ENCODE measurements at regions not wholly inside any gene's neighbourhood (a gene's known extent, or its start where the extent isn't known, plus 50 kb on each side); places are given as distances from the start of the nearest gene placed in this dataset.
A peak's percentile ranks its signal among the peaks of the same experiment; 100 is the strongest.

GRCh38 chr4:162707962-162708361, 458.7 kb downstream of the NAF1 start:
- peaks cover 0 to 3% (median 0%) of the 10 kb centered on the region in 5 donors for H3K4me1 ChIP-seq (ENCODE audit: control insufficient read depth in 5 of 5, insufficient read depth in 5 of 5, low read length in 5 of 5)
- H3K36me3 ChIP-seq (ENCODE audit: control insufficient read depth in 4 of 4, insufficient read depth in 4 of 4, low read length in 4 of 4): no peaks in the 10 kb centered on the region
- TF ChIP-seq, protein P1, sequence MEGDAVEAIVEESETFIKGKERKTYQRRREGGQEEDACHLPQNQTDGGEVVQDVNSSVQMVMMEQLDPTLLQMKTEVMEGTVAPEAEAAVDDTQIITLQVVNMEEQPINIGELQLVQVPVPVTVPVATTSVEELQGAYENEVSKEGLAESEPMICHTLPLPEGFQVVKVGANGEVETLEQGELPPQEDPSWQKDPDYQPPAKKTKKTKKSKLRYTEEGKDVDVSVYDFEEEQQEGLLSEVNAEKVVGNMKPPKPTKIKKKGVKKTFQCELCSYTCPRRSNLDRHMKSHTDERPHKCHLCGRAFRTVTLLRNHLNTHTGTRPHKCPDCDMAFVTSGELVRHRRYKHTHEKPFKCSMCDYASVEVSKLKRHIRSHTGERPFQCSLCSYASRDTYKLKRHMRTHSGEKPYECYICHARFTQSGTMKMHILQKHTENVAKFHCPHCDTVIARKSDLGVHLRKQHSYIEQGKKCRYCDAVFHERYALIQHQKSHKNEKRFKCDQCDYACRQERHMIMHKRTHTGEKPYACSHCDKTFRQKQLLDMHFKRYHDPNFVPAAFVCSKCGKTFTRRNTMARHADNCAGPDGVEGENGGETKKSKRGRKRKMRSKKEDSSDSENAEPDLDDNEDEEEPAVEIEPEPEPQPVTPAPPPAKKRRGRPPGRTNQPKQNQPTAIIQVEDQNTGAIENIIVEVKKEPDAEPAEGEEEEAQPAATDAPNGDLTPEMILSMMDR (IDR thresholded peaks at IDR 0.05; ENCODE audit: control extremely low read depth, extremely low read depth): no peak
- no peak overlapping the region for H3K27ac ChIP-seq (ENCODE audit: low read depth in 1 of 2, low read length in 1 of 2)
- DNase-seq: no peak
- H3K9me3 ChIP-seq (ENCODE audit: control insufficient read depth in 4 of 4, insufficient read depth in 3 of 4, low read length in 3 of 4): no peaks in the 10 kb centered on the region
- H3K27me3 ChIP-seq (ENCODE audit: control insufficient read depth in 3 of 3, insufficient read depth in 3 of 3, low read length in 2 of 3): no peaks in the 10 kb centered on the region
- H3K4me3 ChIP-seq: no peak overlapping the region
- no peak overlapping the region for H3K9ac ChIP-seq (ENCODE audit: insufficient read depth in 1 of 2, low read length in 2 of 2)
- no peak for ATAC-seq (ENCODE audit: insufficient read depth, low FRiP score)

DNA sequence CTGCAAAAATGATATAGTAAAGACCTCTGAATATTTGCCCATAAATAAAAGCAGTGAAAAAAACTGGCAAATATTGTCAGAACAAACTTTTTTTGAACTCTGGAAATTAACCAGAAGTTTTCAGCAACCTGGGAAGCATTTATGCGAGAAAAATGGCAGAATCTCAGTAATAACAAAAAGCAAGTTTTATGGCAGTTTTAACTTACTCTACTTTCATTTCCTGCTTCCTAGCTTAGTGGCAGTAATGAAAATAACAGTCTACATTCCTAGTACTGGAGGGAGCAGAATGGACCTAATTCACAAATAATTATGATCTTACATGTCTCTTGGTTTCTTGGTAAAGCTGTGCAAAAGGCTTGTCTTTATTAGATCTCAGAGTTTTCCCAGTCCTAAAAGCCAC, 460.1 kb downstream of the NAF1 start:
- Histone ChIP-seq H3K4me3 (no peak overlapping the region), H3K4me1 (ENCODE audit: control insufficient read depth in 5 of 5, insufficient read depth in 5 of 5, low read length in 5 of 5) (peaks cover 0 to 3% (median 0%) of the 10 kb centered on the region in 5 donors), H3K9me3 (ENCODE audit: control insufficient read depth in 4 of 4, insufficient read depth in 3 of 4, low read length in 3 of 4) (no peaks in the 10 kb centered on the region), H3K27me3 (ENCODE audit: control insufficient read depth in 3 of 3, insufficient read depth in 3 of 3, low read length in 2 of 3) (no peaks in the 10 kb centered on the region), H3K27ac (ENCODE audit: low read depth in 1 of 2, low read length in 1 of 2) (no peak overlapping the region), H3K36me3 (ENCODE audit: control insufficient read depth in 4 of 4, insufficient read depth in 4 of 4, low read length in 4 of 4) (no peaks in the 10 kb centered on the region), H3K9ac (ENCODE audit: insufficient read depth in 1 of 2, low read length in 2 of 2) (no peak overlapping the region)
- 93 to 95% methylated on average over 1 of the region's 1 CpG for WGBS, 2 donors
- ATAC-seq (ENCODE audit: insufficient read depth, low FRiP score): no peak
- DNase-seq: no peak
- TF ChIP-seq, protein P1 (IDR thresholded peaks at IDR 0.05; ENCODE audit: control extremely low read depth, extremely low read depth): no peak

DNA sequence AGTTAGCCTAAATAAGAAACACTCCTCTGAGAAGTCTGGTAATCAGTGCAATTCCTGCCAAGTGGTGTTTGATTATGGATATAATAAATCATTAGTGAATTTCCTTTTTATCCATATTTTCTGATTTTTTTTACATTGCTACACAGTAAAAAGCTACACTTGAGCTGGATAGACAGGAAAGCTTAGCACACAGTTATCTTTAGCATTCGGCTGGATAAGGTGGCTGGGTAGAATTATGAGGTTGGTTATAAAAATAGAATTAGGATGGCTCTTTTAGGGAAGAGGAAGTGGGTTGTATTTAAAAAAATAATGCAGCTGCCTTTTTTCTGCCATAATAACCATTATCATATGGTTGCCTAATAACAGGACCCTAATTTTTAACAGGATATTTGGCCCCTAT, 460.6 kb downstream of the NAF1 start:
- TF ChIP-seq, protein P1 (IDR thresholded peaks at IDR 0.05; ENCODE audit: control extremely low read depth, extremely low read depth): no peak
- DNase-seq (no peak), ATAC-seq (ENCODE audit: insufficient read depth, low FRiP score) (no peak)
- H3K36me3 ChIP-seq (ENCODE audit: control insufficient read depth in 4 of 4, insufficient read depth in 4 of 4, low read length in 4 of 4): no peaks in the 10 kb centered on the region
- H3K4me1 ChIP-seq (ENCODE audit: control insufficient read depth in 5 of 5, insufficient read depth in 5 of 5, low read length in 5 of 5): peaks cover 0 to 3% (median 0%) of the 10 kb centered on the region in 5 donors
- H3K27ac ChIP-seq (ENCODE audit: low read depth in 1 of 2, low read length in 1 of 2): peak overlapping the region in 1 of 2 donors; percentile 9
- H3K9ac ChIP-seq (ENCODE audit: insufficient read depth in 1 of 2, low read length in 2 of 2): no peak overlapping the region
- H3K4me3 ChIP-seq: no peak overlapping the region
- no peaks in the 10 kb centered on the region for H3K27me3 ChIP-seq (ENCODE audit: control insufficient read depth in 3 of 3, insufficient read depth in 3 of 3, low read length in 2 of 3)
- H3K9me3 ChIP-seq (ENCODE audit: control insufficient read depth in 4 of 4, insufficient read depth in 3 of 4, low read length in 3 of 4): no peaks in the 10 kb centered on the region
- 18 to 33% methylated on average over 1 of the region's 1 CpG for WGBS, 2 donors

DNA sequence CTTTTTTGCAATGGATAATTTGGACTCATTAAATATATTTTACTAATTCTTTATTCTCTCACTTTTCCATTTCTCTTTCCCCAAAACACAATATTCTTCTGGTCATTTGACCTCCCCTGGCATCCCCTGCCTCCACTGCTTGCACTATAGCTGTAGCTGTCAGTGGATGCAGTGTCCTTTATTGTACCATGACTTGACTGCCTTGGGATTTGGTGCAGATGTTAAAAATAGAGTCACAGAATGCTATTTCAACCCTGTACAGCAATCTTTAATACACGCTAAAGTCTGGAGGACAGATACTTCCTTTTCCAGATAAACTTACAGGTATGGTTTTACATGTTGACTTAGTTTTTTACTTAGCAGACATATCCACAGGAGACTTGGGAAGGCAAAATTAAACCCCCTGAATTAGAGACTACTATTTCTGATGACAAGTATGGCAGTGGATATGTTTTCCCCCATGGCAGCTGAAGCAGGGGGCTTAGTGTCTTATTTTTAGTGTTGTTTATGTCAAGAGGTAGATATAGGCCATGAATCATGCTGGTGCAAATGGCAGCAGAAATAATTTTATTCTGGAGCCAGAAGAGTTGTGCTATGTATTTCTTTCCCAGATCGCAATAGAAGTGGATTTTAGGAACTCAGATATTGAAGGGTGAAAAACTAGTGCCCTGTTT, 461.4 kb downstream of the NAF1 start:
- DNase-seq: no peak
- peaks cover 0 to 3% (median 0%) of the 10 kb centered on the region in 5 donors for H3K4me1 ChIP-seq (ENCODE audit: control insufficient read depth in 5 of 5, insufficient read depth in 5 of 5, low read length in 5 of 5)
- ATAC-seq (ENCODE audit: insufficient read depth, low FRiP score): no peak
- no peaks in the 10 kb centered on the region for H3K9me3 ChIP-seq (ENCODE audit: control insufficient read depth in 4 of 4, insufficient read depth in 3 of 4, low read length in 3 of 4)
- no peaks in the 10 kb centered on the region for H3K27me3 ChIP-seq (ENCODE audit: control insufficient read depth in 3 of 3, insufficient read depth in 3 of 3, low read length in 2 of 3)
- 82 to 84% methylated on average over 2 of the region's 2 CpGs for WGBS, 2 donors
- no peaks in the 10 kb centered on the region for H3K36me3 ChIP-seq (ENCODE audit: control insufficient read depth in 4 of 4, insufficient read depth in 4 of 4, low read length in 4 of 4)
- no peak overlapping the region for H3K9ac ChIP-seq (ENCODE audit: insufficient read depth in 1 of 2, low read length in 2 of 2)
- TF ChIP-seq, protein P1 (IDR thresholded peaks at IDR 0.05; ENCODE audit: control extremely low read depth, extremely low read depth): no peak
- H3K27ac ChIP-seq (ENCODE audit: low read depth in 1 of 2, low read length in 1 of 2): no peak overlapping the region
- H3K4me3 ChIP-seq: no peak overlapping the region

Measured in lung (tissue), 11 donors.